Stimulated activated memory B cell treated with anti-CD40 and anti-IgM and Interleukin-4, amounts not matched to agents 10 μg/mL and 1 μg/mL and 100 μg/mL, for 72 hours (primary cell): ENCODE measurements at regions not wholly inside any gene's neighbourhood (a gene's known extent, or its start where the extent isn't known, plus 50 kb on each side); places are given as distances from the start of the nearest gene placed in this dataset.

ENCODE experiments used
- ATAC-seq: fragments of 150-1000 bp; cut with Tn5 transposase; 2 replicates; pipeline ENCODE4 v1.10.0; 2021
- H3K27ac Mint-ChIP-seq: one replicate; pipeline ENCODE4 v1.8.0; 2022; ENCODE audit warnings: mild to moderate bottlenecking, mixed read lengths
- H3K27me3 Mint-ChIP-seq: one replicate; pipeline ENCODE4 v1.8.0; 2022; ENCODE audit warnings: mixed read lengths
- H3K36me3 Mint-ChIP-seq: one replicate; pipeline ENCODE4 v1.8.0; 2022; ENCODE audit warnings: mixed read lengths
- H3K4me1 Mint-ChIP-seq: one replicate; pipeline ENCODE4 v1.8.0; 2022; ENCODE audit warnings: mixed read lengths
- H3K4me3 Mint-ChIP-seq: one replicate; pipeline ENCODE4 v1.8.0; 2022; ENCODE audit warnings: mild to moderate bottlenecking, moderate library complexity, mixed read lengths
- H3K9me3 Mint-ChIP-seq: one replicate; pipeline ENCODE4 v1.8.0; 2022; ENCODE audit warnings: mixed read lengths

DNA sequence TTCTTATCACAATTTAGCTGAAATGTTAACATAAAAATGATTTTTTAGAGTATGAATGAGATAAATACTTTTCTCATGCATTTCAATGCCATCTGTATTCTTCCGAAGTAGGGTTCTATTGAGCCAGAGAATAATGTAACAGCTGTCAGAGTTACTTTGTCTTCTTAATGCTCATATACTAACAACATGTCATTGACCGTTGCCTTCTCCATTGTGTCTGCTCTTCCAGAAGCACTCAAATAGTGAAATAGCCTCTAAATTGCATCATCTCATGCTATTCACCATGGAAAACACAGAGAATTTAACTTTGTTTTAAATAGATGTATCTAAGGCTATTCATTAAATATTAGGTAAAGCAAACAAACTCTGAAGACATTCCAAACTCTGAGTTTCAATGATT, 1875.9 kb upstream of the CDH9 start:
- Mint-ChIP-seq H3K4me3 (no peak overlapping the region), H3K4me1 (no peaks in the 10 kb centered on the region)

DNA sequence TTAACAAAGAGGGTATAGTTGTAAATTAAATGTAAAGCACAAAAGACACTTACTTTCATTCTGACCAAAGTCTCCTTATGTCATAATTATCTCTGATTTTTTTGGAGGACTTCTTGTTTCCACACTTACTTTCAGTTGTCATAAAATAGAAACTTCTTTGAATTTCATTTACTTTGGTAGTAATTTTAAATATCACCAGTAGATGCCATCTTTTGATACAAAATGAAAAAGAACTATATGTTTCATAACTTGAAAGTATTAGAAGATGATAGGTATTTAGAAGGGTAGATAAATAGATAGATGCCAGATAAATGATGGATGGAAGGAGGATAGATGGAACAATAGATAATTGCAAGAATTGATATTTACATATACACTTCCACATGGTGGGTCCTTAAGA, 1865.3 kb upstream of the CDH9 start:
- no peak overlapping the region for H3K27ac Mint-ChIP-seq
- no peaks in the 10 kb centered on the region for H3K9me3 Mint-ChIP-seq
- no peaks in the 10 kb centered on the region for H3K27me3 Mint-ChIP-seq
- H3K36me3 Mint-ChIP-seq: no peaks in the 10 kb centered on the region
- H3K4me1 Mint-ChIP-seq: no peaks in the 10 kb centered on the region
- ATAC-seq: no peak
- H3K4me3 Mint-ChIP-seq: no peak overlapping the region

More for the DNA sequence above, 1875.9 kb upstream of the CDH9 start:
- no peak for ATAC-seq
- no peaks in the 10 kb centered on the region for H3K36me3 Mint-ChIP-seq
- H3K9me3 Mint-ChIP-seq: peaks cover 8% of the 10 kb centered on the region
- H3K27me3 Mint-ChIP-seq: no peaks in the 10 kb centered on the region
- no peak overlapping the region for H3K27ac Mint-ChIP-seq

GRCh38 chr5:28896949-28897348, 1858.6 kb upstream of the CDH9 start:
- Mint-ChIP-seq H3K9me3 (peaks cover 7% of the 10 kb centered on the region), H3K4me3 (no peak overlapping the region), H3K27me3 (no peaks in the 10 kb centered on the region), H3K36me3 (no peaks in the 10 kb centered on the region), H3K4me1 (no peaks in the 10 kb centered on the region), H3K27ac (no peak overlapping the region)
- ATAC-seq: no peak

GRCh38 chr5:28880936-28881335, 1842.5 kb upstream of the CDH9 start:
- no peaks in the 10 kb centered on the region for H3K27me3 Mint-ChIP-seq
- no peaks in the 10 kb centered on the region for H3K4me1 Mint-ChIP-seq
- H3K9me3 Mint-ChIP-seq: peaks cover 7% of the 10 kb centered on the region
- ATAC-seq: no peak
- H3K4me3 Mint-ChIP-seq: no peak overlapping the region
- H3K36me3 Mint-ChIP-seq: no peaks in the 10 kb centered on the region
- H3K27ac Mint-ChIP-seq: no peak overlapping the region

DNA sequence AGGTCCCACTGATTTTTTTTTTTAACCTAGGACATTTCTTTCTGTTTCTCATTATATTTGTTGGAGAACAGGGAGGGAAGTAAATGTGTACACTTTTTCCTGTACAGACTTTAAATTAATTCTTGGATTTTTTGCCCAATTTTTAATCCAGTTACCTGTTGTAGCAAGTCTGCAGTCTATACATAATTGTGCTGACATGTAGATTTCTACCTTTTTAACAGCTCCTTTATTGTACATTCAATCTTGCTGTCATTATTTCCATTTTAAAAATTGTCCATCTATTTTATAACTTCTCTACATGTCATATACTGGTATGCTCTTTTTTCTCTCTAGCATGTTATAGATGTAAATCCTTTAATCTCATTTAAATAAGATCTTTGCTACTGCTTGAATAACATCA, 1838.7 kb upstream of the CDH9 start:
- Mint-ChIP-seq H3K4me3 (no peak overlapping the region), H3K27me3 (no peaks in the 10 kb centered on the region), H3K9me3 (peaks cover 2% of the 10 kb centered on the region), H3K27ac (no peak overlapping the region), H3K36me3 (no peaks in the 10 kb centered on the region), H3K4me1 (no peaks in the 10 kb centered on the region)
- no peak for ATAC-seq

DNA sequence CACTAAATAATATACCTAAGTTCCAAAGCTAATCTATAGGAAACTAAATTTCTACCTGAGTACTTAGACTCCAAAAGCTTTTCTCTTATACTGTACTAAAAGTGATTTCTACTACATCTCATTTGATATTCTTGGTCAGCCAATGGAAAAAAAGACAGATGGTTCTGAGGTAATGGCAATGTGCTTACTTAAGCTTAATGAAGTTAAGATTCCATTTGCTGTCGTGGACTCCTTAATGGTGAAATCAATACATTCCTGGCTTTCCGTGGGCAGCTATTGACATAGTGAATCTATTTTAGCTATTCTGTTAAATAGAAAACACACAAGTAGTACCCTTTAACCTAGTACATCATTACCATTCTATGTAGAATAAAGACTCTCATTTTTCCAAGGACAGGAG, 1825.6 kb upstream of the CDH9 start:
- Mint-ChIP-seq H3K9me3 (no peaks in the 10 kb centered on the region), H3K27ac (no peak overlapping the region), H3K36me3 (no peaks in the 10 kb centered on the region), H3K27me3 (no peaks in the 10 kb centered on the region), H3K4me3 (no peak overlapping the region), H3K4me1 (no peaks in the 10 kb centered on the region)
- no peak for ATAC-seq

GRCh38 chr5:28862860-28863196, 1824.4 kb upstream of the CDH9 start:
- no peak for ATAC-seq
- Mint-ChIP-seq H3K4me1 (no peaks in the 10 kb centered on the region), H3K36me3 (no peaks in the 10 kb centered on the region), H3K27ac (no peak overlapping the region), H3K4me3 (no peak overlapping the region), H3K27me3 (no peaks in the 10 kb centered on the region), H3K9me3 (no peaks in the 10 kb centered on the region)

DNA sequence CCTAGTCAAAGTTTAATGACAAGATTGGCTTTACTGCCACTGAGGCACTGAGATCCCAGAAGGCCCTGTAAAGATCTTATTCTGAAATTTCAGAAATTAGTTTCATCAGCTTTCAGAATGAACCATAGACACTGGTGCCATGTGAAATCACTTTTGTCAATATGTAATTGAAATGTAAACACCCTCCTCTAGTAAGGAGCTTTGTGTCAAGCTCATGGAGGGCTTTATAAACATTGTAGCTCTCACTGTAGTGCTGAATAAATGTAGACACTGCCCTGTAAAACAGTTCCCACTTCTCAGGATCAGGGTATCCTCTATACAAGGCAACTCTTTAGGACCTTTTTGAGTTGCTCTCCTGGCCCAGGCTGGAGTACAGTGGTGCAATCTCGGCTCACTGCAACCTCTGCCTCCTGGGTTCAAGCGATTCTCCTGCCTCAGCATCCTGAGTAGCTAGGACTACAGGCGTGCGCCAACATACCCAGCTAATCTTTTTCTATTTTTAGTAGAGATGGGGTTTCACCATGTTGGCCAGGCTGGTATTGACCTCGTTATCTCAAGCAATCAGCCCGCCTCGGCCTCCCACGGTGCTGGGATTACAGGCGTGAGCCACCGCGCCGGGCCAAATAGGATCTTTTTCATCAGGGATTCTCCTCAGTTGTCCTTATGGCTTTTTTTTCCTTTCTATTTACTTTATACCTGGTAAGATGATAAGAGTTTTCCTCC, 1823.9 kb upstream of the CDH9 start:
- H3K27me3 Mint-ChIP-seq: no peaks in the 10 kb centered on the region
- no peaks in the 10 kb centered on the region for H3K9me3 Mint-ChIP-seq
- no peaks in the 10 kb centered on the region for H3K4me1 Mint-ChIP-seq
- no peak overlapping the region for H3K4me3 Mint-ChIP-seq
- no peaks in the 10 kb centered on the region for H3K36me3 Mint-ChIP-seq
- no peak overlapping the region for H3K27ac Mint-ChIP-seq
- ATAC-seq: no peak

DNA sequence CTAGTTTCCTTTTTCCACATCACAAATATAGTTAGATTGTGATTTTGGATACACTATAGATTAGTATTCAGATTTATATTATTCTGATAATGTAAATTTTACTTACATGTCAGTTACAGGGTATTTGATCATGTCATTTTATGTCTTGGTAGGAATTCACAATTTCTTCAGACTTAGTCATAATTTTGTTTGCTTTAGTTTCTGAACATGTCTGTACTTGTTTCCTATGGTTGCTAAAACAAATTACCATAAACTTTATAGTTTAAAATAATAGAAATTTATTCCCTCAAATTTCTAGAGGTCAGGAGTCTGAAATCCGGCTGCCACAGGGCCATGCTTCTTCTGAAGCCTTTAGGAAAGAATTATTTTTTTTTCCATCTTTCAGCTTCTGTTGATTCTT, 1817.2 kb upstream of the CDH9 start:
- H3K36me3 Mint-ChIP-seq: no peaks in the 10 kb centered on the region
- H3K4me3 Mint-ChIP-seq: no peak overlapping the region
- H3K9me3 Mint-ChIP-seq: peaks cover 10% of the 10 kb centered on the region
- H3K4me1 Mint-ChIP-seq: no peaks in the 10 kb centered on the region
- ATAC-seq: no peak
- H3K27ac Mint-ChIP-seq: no peak overlapping the region
- no peaks in the 10 kb centered on the region for H3K27me3 Mint-ChIP-seq

DNA sequence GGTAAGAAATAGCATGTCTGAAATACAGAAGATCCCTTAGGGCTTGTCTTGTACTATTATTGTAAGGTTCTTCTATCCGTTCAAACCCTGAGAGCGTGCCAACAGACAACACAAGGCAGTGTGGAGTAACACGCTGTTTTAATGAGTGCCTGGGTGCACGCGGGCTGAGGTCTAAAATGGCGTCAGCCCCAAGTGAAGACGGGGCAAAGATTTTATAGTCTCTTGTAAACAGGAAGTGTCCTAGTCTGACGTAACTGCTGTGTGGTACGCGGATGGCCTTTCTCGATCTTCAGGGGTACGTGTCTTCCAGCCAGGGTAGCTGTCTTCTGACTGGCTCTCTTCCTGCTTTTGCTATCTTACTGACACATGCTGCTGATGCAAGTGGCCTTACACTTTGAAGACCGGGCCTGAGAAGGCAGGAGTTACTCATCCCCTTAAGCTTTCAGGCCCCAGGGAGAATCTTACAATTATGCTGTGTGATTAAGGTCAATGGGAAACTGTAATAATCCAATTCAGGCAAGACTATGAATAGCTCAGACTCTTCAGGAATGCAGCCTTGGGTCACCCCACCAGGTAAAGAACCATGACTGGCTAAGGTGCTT, 1812.0 kb upstream of the CDH9 start:
- no peak overlapping the region for H3K27ac Mint-ChIP-seq
- peaks cover 7% of the 10 kb centered on the region for H3K9me3 Mint-ChIP-seq
- H3K4me1 Mint-ChIP-seq: no peaks in the 10 kb centered on the region
- no peak overlapping the region for H3K4me3 Mint-ChIP-seq
- H3K27me3 Mint-ChIP-seq: no peaks in the 10 kb centered on the region
- ATAC-seq: no peak
- no peaks in the 10 kb centered on the region for H3K36me3 Mint-ChIP-seq

- Mint-ChIP-seq H3K4me3 (no peak overlapping the region), H3K4me1 (no peaks in the 10 kb centered on the region), H3K36me3 (no peaks in the 10 kb centered on the region), H3K27ac (no peak overlapping the region), H3K9me3 (peaks cover 4% of the 10 kb centered on the region), H3K27me3 (no peaks in the 10 kb centered on the region)
- no peak for ATAC-seq
Measured at GRCh38 chr5:28831042-28831441, 1792.7 kb upstream of the CDH9 start.

DNA sequence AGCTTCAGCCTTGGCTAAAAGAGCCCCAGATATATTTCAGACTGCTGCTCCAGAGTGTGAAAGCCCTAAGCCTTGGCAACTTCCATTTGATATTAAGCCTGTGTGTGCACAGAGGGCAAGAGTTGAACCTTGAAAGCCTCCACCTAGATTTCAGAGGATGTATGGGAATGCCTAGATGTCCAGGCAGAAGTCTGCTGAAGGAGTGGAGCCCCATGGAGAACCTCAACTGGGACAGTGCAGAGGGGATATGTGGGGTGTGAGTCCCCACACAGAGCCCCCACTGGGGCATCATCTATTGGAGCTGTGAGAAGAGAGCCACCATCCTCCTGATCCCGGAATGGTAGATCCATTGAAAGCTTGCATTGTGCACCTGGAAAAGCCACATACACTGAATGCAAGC, 1784.8 kb upstream of the CDH9 start:
- Mint-ChIP-seq H3K27me3 (no peaks in the 10 kb centered on the region), H3K27ac (no peak overlapping the region), H3K9me3 (peaks cover 14% of the 10 kb centered on the region), H3K36me3 (no peaks in the 10 kb centered on the region), H3K4me3 (no peak overlapping the region), H3K4me1 (no peaks in the 10 kb centered on the region)
- no peak for ATAC-seq

DNA sequence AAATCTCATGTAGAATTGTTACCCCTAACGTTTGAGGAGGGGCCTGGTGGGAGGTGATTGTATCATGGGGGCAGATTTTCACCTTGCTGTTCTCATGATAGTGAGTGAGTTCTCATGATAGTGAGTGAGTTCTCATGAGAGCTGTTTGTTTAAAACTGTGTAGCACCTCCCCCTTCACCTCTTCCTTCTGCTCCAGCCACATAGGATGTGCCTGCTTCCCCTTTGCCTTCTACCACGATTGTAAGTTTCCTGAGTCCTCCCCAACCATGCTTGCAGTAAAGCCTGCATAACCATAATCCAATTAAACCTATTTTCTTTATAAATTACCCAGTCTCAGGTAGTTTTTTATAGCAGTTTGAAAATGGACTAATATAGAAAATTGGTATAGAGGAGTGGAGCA, 1783.7 kb upstream of the CDH9 start:
- Mint-ChIP-seq H3K9me3 (peaks cover 16% of the 10 kb centered on the region), H3K4me3 (no peak overlapping the region), H3K27ac (no peak overlapping the region), H3K4me1 (no peaks in the 10 kb centered on the region), H3K27me3 (no peaks in the 10 kb centered on the region), H3K36me3 (no peaks in the 10 kb centered on the region)
- no peak for ATAC-seq

DNA sequence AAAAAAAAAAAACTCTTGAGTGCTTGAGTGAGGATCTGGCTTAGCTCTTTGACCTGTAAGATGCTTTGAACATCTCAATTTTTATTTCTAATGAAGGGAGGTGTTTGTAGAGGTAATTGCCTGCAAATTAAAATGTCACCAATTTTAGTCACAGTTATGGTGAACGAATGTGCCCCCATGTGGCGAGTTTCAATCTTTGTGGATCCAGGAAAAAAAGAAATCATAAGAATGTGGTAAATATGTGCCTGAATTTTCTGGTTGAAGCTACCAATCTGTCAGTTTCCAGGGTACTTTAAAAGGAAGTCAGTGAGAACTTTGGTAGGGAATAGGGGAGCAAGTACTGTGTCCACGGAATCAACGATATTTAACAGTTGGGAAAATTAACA, 1772.4 kb upstream of the CDH9 start:
- Mint-ChIP-seq H3K27me3 (no peaks in the 10 kb centered on the region), H3K4me1 (no peaks in the 10 kb centered on the region), H3K27ac (no peak overlapping the region), H3K9me3 (no peaks in the 10 kb centered on the region), H3K4me3 (no peak overlapping the region), H3K36me3 (no peaks in the 10 kb centered on the region)
- ATAC-seq: no peak

DNA sequence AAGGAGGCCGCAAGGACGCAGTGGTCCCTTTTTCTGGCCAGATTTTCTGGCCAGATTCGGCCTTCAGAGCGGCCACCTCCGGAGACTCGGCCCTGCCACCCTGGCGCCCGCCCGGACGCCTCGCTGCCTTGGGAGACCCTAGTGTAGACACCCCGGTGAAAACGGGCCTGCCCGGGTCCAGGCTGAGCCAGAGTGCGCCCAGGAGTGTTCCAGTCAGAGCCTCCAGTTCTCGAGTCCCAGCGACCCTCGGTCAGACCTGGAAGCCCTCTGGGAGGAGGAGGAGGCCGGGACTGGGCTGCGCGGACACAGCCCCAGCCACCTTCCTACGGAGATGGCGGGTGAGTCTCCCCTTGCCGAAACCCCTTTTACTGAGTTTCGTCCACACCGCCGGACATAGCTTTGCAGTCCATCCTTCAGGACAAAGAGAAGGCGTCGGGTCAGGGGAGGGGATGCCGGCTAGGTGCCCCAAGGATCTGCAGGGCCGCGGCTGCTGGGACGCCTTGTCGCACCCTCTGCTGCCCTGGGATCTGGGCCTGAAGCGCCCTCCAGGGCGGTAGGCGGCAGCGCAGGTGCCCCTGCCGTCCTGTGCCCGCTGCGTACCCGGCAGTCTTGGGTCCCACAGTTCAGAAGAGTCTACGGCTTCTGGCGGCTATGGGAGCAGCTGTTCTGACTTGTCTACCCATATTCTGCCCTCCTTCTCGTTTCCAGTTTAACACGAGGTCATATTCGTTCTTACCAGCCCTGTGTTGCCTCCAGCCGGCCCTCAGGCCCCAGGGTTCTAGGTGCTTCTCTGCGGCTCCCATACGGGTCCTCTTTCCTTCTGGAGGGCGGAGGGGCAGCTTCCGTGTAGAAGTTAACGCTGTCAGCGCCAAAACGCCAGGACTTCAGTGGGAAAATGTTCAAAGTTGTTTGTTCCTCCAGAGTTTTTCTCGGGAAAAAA, 1771.7 kb upstream of the CDH9 start:
- Mint-ChIP-seq H3K36me3 (no peaks in the 10 kb centered on the region), H3K9me3 (no peaks in the 10 kb centered on the region), H3K4me1 (no peaks in the 10 kb centered on the region), H3K27ac (no peak overlapping the region), H3K4me3 (no peak overlapping the region), H3K27me3 (no peaks in the 10 kb centered on the region)
- peak; percentile 43 for ATAC-seq
